H1 (cell line): ENCODE measurements at regions not wholly inside any gene's neighbourhood (a gene's known extent, or its start where the extent isn't known, plus 50 kb on each side); places are given as distances from the start of the nearest gene placed in this dataset.

Source experiments
- CTCF ChIA-PET: fragments of 300-600 bp; sonication (Branson Sonifier 250); formaldehyde crosslinking; loops from one replicate; lab custom pipeline; 2021; ENCODE audit not compliant: partially characterized antibody; lab: Charles Lee
- POLR2A ChIA-PET: fragments of 300-600 bp; sonication (Branson Sonifier 250); formaldehyde crosslinking; loops from one replicate; lab custom pipeline; 2021; ENCODE audit warnings: inconsistent platforms; ENCODE audit not compliant: partially characterized antibody; lab: Charles Lee
- DNase-seq, 2 experiments: peaks; one replicate each; pipeline versions ENCODE4 v3.0.0 to v3.0.0-alpha.2; 2010 to 2022; ENCODE audit warnings: low spot score in 2 of 2, low read depth in 1 of 2, mixed read lengths in 1 of 2
- FAIRE-seq: peaks from 2 replicates; lab custom pipeline; 2011; peaks lifted over from hg19 to GRCh38; lab: Jason Lieb, UNC
- H2AFZ ChIP-seq: 2 replicates; pipeline ENCODE4 v1.8.1; 2012; ENCODE audit warnings: low read length, inconsistent platforms
- H2AK5ac ChIP-seq: 2 replicates; pipeline ENCODE4 v1.6.1; 2013; ENCODE audit warnings: low read depth, low read length
- H2BK120ac ChIP-seq: replicated peaks from 2 replicates; pipeline ENCODE3; 2013; ENCODE audit warnings: low read depth, low read length, inconsistent platforms
- H2BK12ac ChIP-seq: 2 replicates; pipeline ENCODE4 v1.6.1; 2013; ENCODE audit warnings: low read depth, low read length
- H2BK15ac ChIP-seq: 2 replicates; pipeline ENCODE4 v1.6.1; 2013; ENCODE audit warnings: low read length
- H2BK20ac ChIP-seq: 2 replicates; pipeline ENCODE4 v1.6.1; 2013; ENCODE audit warnings: low read length
- H2BK5ac ChIP-seq: 2 replicates; pipeline ENCODE4 v1.6.1; 2013; ENCODE audit warnings: low read depth, low read length
- H3K14ac ChIP-seq: 2 replicates; pipeline ENCODE4 v1.6.1; 2013; ENCODE audit warnings: inconsistent platforms; ENCODE audit not compliant: insufficient read length
- H3K18ac ChIP-seq: 2 replicates; pipeline ENCODE4 v1.6.1; 2013; ENCODE audit warnings: low read length; ENCODE audit errors: extremely low read depth
- H3K23ac ChIP-seq: 2 replicates; pipeline ENCODE4 v1.6.1; 2013; ENCODE audit warnings: inconsistent platforms; ENCODE audit not compliant: insufficient read length
- H3K23me2 ChIP-seq: 2 replicates; pipeline ENCODE4 v1.6.1; 2013; ENCODE audit warnings: low read depth, low read length
- H3K27ac ChIP-seq: 2 replicates; pipeline ENCODE4 v1.6.1; 2011; ENCODE audit warnings: low read depth, low read length, inconsistent platforms
- H3K27me3 ChIP-seq, 4 experiments: replicated peaks in 1 of 4; 1 replicate in 1 of 4; 2 replicates in 3 of 4; pipeline versions ENCODE4 v1.6.1 to v1.8.1; 2011 to 2013; ENCODE audit warnings: low read length in 3 of 4, mild to moderate bottlenecking in 3 of 4, inconsistent platforms in 2 of 4, mixed read lengths in 2 of 4, moderate library complexity in 1 of 4; ENCODE audit not compliant: control insufficient read depth in 3 of 4, insufficient read depth in 3 of 4; ENCODE audit errors: extremely low read depth in 1 of 4
- H3K36me3 ChIP-seq, 4 experiments: 2 replicates each; pipeline versions ENCODE4 v1.6.1 to v1.8.1; 2011 to 2013; ENCODE audit warnings: mild to moderate bottlenecking in 4 of 4, low read length in 3 of 4, moderate library complexity in 2 of 4, control low read depth in 1 of 4, inconsistent platforms in 1 of 4; ENCODE audit not compliant: insufficient read depth in 4 of 4, control insufficient read depth in 2 of 4
- H3K4ac ChIP-seq: replicated peaks from 2 replicates; pipeline ENCODE3; 2013; ENCODE audit warnings: low read length, low read depth, mixed read lengths, inconsistent platforms; ENCODE audit not compliant: insufficient read length
- H3K4me1 ChIP-seq, 4 experiments: replicated peaks in 1 of 4; 1 replicate in 1 of 4; 2 replicates in 3 of 4; pipeline versions ENCODE4 v1.6.1 to v1.8.1; 2011 to 2013; ENCODE audit warnings: low read length in 3 of 4, inconsistent platforms in 2 of 4, mixed read lengths in 1 of 4; ENCODE audit not compliant: insufficient read depth in 4 of 4, control insufficient read depth in 3 of 4
- H3K4me2 ChIP-seq, 2 experiments: 2 replicates each; pipeline versions ENCODE4 v1.6.1 to v1.8.1; 2011 to 2013; ENCODE audit warnings: low read depth in 2 of 2, low read length in 2 of 2, control low read depth in 1 of 2, inconsistent platforms in 1 of 2, mild to moderate bottlenecking in 1 of 2; ENCODE audit not compliant: insufficient read depth in 1 of 2
- H3K4me3 ChIP-seq, 4 experiments: fragments of 200-600, 300-600 bp in 1 of 4; sonication (generic), shearing (Covaris generic), sonication (Bioruptor Twin) in 1 of 4; 2 replicates each; pipeline versions ENCODE4 v1.5.1 to v1.8.1; 2011 to 2016; ENCODE audit warnings: low read length in 4 of 4, low read depth in 3 of 4, control low read depth in 2 of 4, inconsistent platforms in 2 of 4, mild to moderate bottlenecking in 2 of 4, mixed read lengths in 1 of 4, moderate library complexity in 1 of 4; ENCODE audit not compliant: insufficient read depth in 2 of 4; ENCODE audit errors: extremely low read depth in 1 of 4
- H3K56ac ChIP-seq: replicated peaks from 2 replicates; pipeline ENCODE3; 2013; ENCODE audit warnings: low read depth, mild to moderate bottlenecking, mixed read lengths, low read length, inconsistent platforms; ENCODE audit not compliant: insufficient read length
- H3K79me1 ChIP-seq: 2 replicates; pipeline ENCODE4 v1.6.1; 2013; ENCODE audit warnings: low read depth, low read length, control low read depth
- H3K79me2 ChIP-seq, 2 experiments: 2 replicates each; pipeline versions ENCODE4 v1.6.1 to v1.8.1; 2012 to 2013; ENCODE audit warnings: low read length in 2 of 2, mild to moderate bottlenecking in 2 of 2, inconsistent platforms in 1 of 2; ENCODE audit not compliant: insufficient read depth in 2 of 2, control insufficient read depth in 1 of 2
- H3K9ac ChIP-seq, 4 experiments: replicated peaks in 1 of 4; 1 replicate in 1 of 4; 2 replicates in 3 of 4; pipeline versions ENCODE4 v1.6.1 to v1.8.1; 2011 to 2013; ENCODE audit warnings: low read depth in 3 of 4, low read length in 3 of 4, control low read depth in 2 of 4, mild to moderate bottlenecking in 2 of 4, moderate library complexity in 2 of 4, inconsistent platforms in 1 of 4; ENCODE audit errors: extremely low read depth in 1 of 4
- H3K9me3 ChIP-seq, 2 experiments: 2 replicates each; pipeline versions ENCODE4 v1.6.1 to v1.8.1; 2012 to 2013; ENCODE audit warnings: mild to moderate bottlenecking in 2 of 2, moderate library complexity in 2 of 2, control low read depth in 1 of 2, inconsistent platforms in 1 of 2, low read depth in 1 of 2, low read length in 1 of 2, mixed read lengths in 1 of 2; ENCODE audit not compliant: insufficient read depth in 2 of 2
- H4K20me1 ChIP-seq, 2 experiments: replicated peaks in 1 of 2; 2 replicates each; pipeline versions ENCODE3 to v1.8.1; 2011 to 2013; ENCODE audit warnings: inconsistent platforms in 2 of 2, low read length in 2 of 2, mild to moderate bottlenecking in 1 of 2; ENCODE audit not compliant: insufficient read depth in 2 of 2, control insufficient read depth in 1 of 2
- H4K5ac ChIP-seq: 2 replicates; pipeline ENCODE4 v1.6.1; 2013; ENCODE audit warnings: low read length, low read depth, mixed read lengths, inconsistent platforms; ENCODE audit not compliant: insufficient read length
- H4K8ac ChIP-seq: 2 replicates; pipeline ENCODE4 v1.8.0; 2013; ENCODE audit warnings: mild to moderate bottlenecking, moderate library complexity, low read length, inconsistent platforms; ENCODE audit not compliant: insufficient read depth; ENCODE audit errors: extremely low read depth
- H4K91ac ChIP-seq: replicated peaks from 2 replicates; pipeline ENCODE3; 2013; ENCODE audit warnings: low read length, mixed read lengths, inconsistent platforms; ENCODE audit not compliant: insufficient read length
- BCL11A ChIP-seq, 2 experiments: IDR thresholded peaks; one replicate each; pipeline ENCODE4 v1.6.1; 2011; ENCODE audit warnings: low read depth in 2 of 2, low read length in 2 of 2, mild to moderate bottlenecking in 2 of 2
- BRCA1 ChIP-seq: IDR thresholded peaks from 2 replicates; pipeline ENCODE4 v1.6.1; 2012; ENCODE audit warnings: low read depth, low read length, improper control_type of control experiment
- GABPA ChIP-seq: IDR thresholded peaks from 2 replicates; pipeline ENCODE4 v1.6.1; 2011; ENCODE audit warnings: mild to moderate bottlenecking, low read length, moderate library complexity, borderline replicate concordance; ENCODE audit not compliant: insufficient read depth
- POLR2AphosphoS5 ChIP-seq: IDR thresholded peaks from 2 replicates; pipeline ENCODE4 v1.6.1; 2011; ENCODE audit warnings: low read depth, low read length
- RAD21 ChIP-seq, 2 experiments: IDR thresholded peaks in 1 of 2; conservative IDR thresholded peaks in 1 of 2; 2 replicates each; pipeline ENCODE4 v1.6.1; 2011; ENCODE audit warnings: low read depth in 2 of 2, low read length in 2 of 2, improper control_type of control experiment in 1 of 2, inconsistent platforms in 1 of 2, mild to moderate bottlenecking in 1 of 2, moderate library complexity in 1 of 2
- RBBP5 ChIP-seq: IDR thresholded peaks from 2 replicates; pipeline ENCODE4 v1.7.1; 2012; ENCODE audit warnings: low read depth, mild to moderate bottlenecking, inconsistent platforms, low read length, moderate library complexity, borderline replicate concordance
- SP1 ChIP-seq: IDR thresholded peaks from 2 replicates; pipeline ENCODE4 v1.6.1; 2011; ENCODE audit warnings: low read depth, low read length
- SP4 ChIP-seq: IDR thresholded peaks from 2 replicates; pipeline ENCODE4 v1.6.1; 2012; ENCODE audit warnings: low read length, inconsistent platforms
- TAF1 ChIP-seq: IDR thresholded peaks from 2 replicates; pipeline ENCODE4 v1.6.1; 2011; ENCODE audit warnings: mild to moderate bottlenecking, low read depth, low read length
- TBP ChIP-seq: IDR thresholded peaks from 2 replicates; pipeline ENCODE4 v1.6.1; 2011; ENCODE audit warnings: low read depth, low read length, improper control_type of control experiment
- USF2 ChIP-seq: IDR thresholded peaks from 2 replicates; pipeline ENCODE4 v1.6.1; 2011; ENCODE audit warnings: low read length, improper control_type of control experiment
- WGBS, 2 experiments: shearing (Covaris generic) in 1 of 2; methylation state at CpG; one replicate each; pipeline versions ENCODE4 v1.1.6 to v1.1.7; 2013 to 2015; ENCODE audit warnings: low lambda C conversion rate in 2 of 2, mixed read lengths in 2 of 2, inconsistent platforms in 1 of 2, low coverage in 1 of 2, missing lambda C conversion rate in 1 of 2; ENCODE audit not compliant: insufficient replicate concordance in 2 of 2, insufficient coverage in 1 of 2, insufficient read length in 1 of 2; ENCODE audit errors: extremely low coverage in 1 of 2, missing lambda C conversion rate in 1 of 2; 5-methylcytosine and 5-hydroxymethylcytosine counted together

DNA sequence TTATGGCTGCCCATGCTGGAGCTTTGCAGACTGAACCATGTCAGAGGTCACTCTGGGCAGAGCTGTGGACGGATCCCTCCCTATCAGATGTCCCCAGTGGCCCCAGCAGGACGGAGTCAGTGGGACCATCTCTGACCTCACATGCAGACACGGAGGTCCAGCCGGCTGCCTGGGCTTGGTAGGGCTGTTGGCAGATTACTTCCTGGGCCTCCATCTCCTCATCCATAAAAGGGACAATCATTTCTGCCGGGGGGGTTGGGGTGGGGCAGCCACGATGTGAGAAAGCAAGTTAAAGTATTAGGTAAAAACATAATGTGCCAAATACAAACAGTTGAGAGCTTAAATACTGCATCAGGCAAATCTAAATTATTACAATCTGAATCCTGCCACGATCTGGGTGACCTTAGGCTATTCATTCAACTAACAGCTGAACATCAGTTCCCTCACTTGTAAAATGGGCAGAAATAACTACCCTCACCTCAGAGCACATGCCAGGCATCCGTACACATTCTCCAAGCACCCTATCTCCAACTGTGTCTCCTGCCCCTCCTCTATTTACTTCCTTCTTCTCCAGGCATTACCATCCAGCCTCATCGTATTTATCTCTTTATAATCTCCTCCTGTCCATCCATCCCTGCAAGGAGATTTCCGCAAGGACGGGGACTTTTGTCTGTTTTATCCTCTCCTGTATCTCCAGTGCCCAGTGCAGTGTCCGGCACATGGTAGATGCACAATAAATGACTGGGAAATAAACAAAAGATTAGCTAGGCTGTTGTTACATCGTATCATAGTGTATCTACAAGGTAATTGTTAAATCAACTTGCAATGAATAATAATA is 192.3 kb upstream of the FOXF1 start:
- FAIRE-seq (no peak), DNase-seq (no peak)
- Histone ChIP-seq H3K79me1 (no peaks in the 10 kb centered on the region), H2BK120ac (no peak overlapping the region), H2AK5ac (no peak overlapping the region), H3K9me3 (no peaks in the 10 kb centered on the region), H2BK15ac (no peak overlapping the region), H2BK5ac (no peak overlapping the region), H3K27me3 (no peaks in the 10 kb centered on the region; a peak in 1 of 7 replicates), H3K9ac (no peak overlapping the region), H3K4me1 (no peaks in the 10 kb centered on the region; a peak in 1 of 7 replicates), H3K36me3 (no peaks in the 10 kb centered on the region), H3K23me2 (no peaks in the 10 kb centered on the region), H3K4ac (no peak overlapping the region), H3K4me2 (no peak overlapping the region), H2BK20ac (no peak overlapping the region), H2AFZ (peak overlapping the region; percentile 83), H2BK12ac (no peak overlapping the region), H3K4me3 (no peak overlapping the region), H4K91ac (no peak overlapping the region), H3K56ac (no peak overlapping the region), H4K20me1 (peaks cover 0 to 3% of the 10 kb centered on the region in 2 experiments), H4K8ac (no peak overlapping the region), H3K79me2 (no peaks in the 10 kb centered on the region), H3K14ac (no peak overlapping the region), H3K18ac (no peak overlapping the region; the same call in 1 of the 2 replicates), H3K23ac (no peak overlapping the region), H3K27ac (no peak overlapping the region; the same call in 1 of the 2 replicates), H4K5ac (no peak overlapping the region)
- 90% methylated on average over 13 of the region's 13 CpGs; no CpG with 5 or more reads in 1 of the 2 experiments for WGBS, 2 experiments
- ChIA-PET CTCF (interaction anchor here (0.9 to 2.0 kb wide), 7 partner anchors 9 to 247 kb away, joined by 3 to 6 read pairs (median 4); no protein-coding TSS in a partner anchor), POLR2A (interaction anchor here (0.6 kb wide), 2 partner anchors 97 to 203 kb away, joined by 3 read pairs; no protein-coding TSS in a partner anchor)
- TF ChIP-seq RBBP5 (no peak), SP4 (no peak), RAD21 (IDR thresholded peaks at IDR 0.05 in 1 of 2, conservative IDR thresholded peaks at IDR 0.05 in 1 of 2; ENCODE audit: low read depth in 2 of 2, low read length in 2 of 2) (no peak), TBP (no peak), BRCA1 (no peak), TAF1 (no peak), USF2 (no peak), POLR2AphosphoS5 (no peak), BCL11A (IDR thresholded peaks at IDR 0.05; ENCODE audit: low read depth in 2 of 2, low read length in 2 of 2) (no peak), GABPA (no peak), SP1 (no peak)
